ENCODE measurements at regions not wholly inside any gene's neighbourhood (a gene's known extent, or its start where the extent isn't known, plus 50 kb on each side); places are given as distances from the start of the nearest gene placed in this dataset.

DNA sequence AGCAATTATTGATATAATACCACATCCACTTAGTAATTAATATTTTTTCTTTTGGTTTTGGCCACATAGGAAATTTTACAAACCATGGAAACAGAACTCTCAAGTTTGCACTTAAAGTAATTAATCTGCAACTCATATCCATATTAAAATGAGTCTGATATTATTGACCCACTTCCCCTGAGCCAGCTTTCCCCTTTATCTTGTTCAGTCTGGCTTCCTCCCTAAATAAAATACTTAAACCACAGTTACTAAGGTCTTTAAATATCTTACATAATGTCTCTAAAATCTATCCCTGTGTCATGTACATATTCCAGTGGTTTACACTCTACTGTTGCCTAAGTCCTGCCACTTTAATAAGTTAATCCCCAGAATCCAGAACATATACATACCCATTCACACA lies 564.9 kb upstream of the FSHR start:
- Histone ChIP-seq H2AFZ (ENCODE audit: low read depth) (no peak overlapping the region), H3K27me3 (ENCODE audit: insufficient read depth) (no peaks in the 10 kb centered on the region), H3K4me1 (ENCODE audit: control insufficient read depth in 1 of 2, insufficient read depth in 2 of 2, low read depth in 1 of 2, low read length in 1 of 2) (no peaks in the 10 kb centered on the region), H3K9ac (no peak overlapping the region), H4K20me1 (ENCODE audit: insufficient read depth) (no peaks in the 10 kb centered on the region), H3K4me2 (no peak overlapping the region), H3K79me2 (ENCODE audit: insufficient read depth) (no peaks in the 10 kb centered on the region), H3K9me2 (no peaks in the 10 kb centered on the region), H3K36me3 (replicated peaks in 1 of 2; ENCODE audit: control insufficient read depth in 1 of 2, insufficient read depth in 2 of 2, low read length in 1 of 2) (no peaks in the 10 kb centered on the region), H3F3A (replicated peaks; ENCODE audit: insufficient read depth) (no peaks in the 10 kb centered on the region), H3K4me3 (ENCODE audit: low read depth in 2 of 2, low read length in 1 of 2) (no peak overlapping the region), H3K27ac (ENCODE audit: low read depth in 2 of 2, low read length in 1 of 2) (no peak overlapping the region), H3K9me3 (no peaks in the 10 kb centered on the region)
- TF ChIP-seq TEAD4 (IDR thresholded peaks at IDR 0.05; ENCODE audit: borderline replicate concordance, insufficient read depth) (no peak), RXRA (IDR thresholded peaks at IDR 0.05; ENCODE audit: borderline replicate concordance, low read depth) (no peak), RAD21 (IDR thresholded peaks at IDR 0.05; ENCODE audit: low read length) (no peak), TCF12 (IDR thresholded peaks at IDR 0.05) (no peak), MXI1 (IDR thresholded peaks at IDR 0.05; ENCODE audit: low read depth, low read length) (no peak), TAF1 (IDR thresholded peaks at IDR 0.05; ENCODE audit: borderline replicate concordance, low read depth, low read length) (no peak), NRF1 (IDR thresholded peaks at IDR 0.05; ENCODE audit: low read depth, low read length) (no peak), JUND (IDR thresholded peaks at IDR 0.05) (no peak), RCOR1 (IDR thresholded peaks at IDR 0.05; ENCODE audit: low read length) (no peak)
- TF ChIP-seq, protein P1, sequence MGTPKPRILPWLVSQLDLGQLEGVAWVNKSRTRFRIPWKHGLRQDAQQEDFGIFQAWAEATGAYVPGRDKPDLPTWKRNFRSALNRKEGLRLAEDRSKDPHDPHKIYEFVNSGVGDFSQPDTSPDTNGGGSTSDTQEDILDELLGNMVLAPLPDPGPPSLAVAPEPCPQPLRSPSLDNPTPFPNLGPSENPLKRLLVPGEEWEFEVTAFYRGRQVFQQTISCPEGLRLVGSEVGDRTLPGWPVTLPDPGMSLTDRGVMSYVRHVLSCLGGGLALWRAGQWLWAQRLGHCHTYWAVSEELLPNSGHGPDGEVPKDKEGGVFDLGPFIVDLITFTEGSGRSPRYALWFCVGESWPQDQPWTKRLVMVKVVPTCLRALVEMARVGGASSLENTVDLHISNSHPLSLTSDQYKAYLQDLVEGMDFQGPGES (IDR thresholded peaks at IDR 0.05; ENCODE audit: low read depth, low read length) = no peak
- DNase-seq = no peak
- CTCF ChIA-PET = no interaction called here
- POLR2A ChIA-PET = no interaction called here

DNA sequence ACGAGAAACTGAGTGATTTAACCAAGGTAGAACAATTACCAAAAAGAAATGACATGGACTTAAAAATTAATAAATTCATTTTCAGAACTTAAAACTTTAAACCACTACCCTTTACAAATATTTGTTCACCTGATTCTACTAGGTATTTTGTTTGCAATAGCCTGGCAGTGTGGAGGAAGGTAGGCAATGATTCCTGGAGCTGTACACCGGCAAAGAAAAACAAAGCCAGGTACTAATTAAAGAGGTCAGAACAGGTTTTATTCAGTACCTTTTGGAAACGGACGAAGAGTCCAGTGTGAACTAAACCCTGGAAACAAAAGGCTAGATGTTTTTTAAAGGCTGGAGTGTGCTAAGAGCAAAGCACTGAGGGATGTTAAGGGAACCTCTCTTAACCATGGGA lies 561.3 kb upstream of the FSHR start:
- Histone ChIP-seq H3K9me3 (no peaks in the 10 kb centered on the region), H3K9ac (no peak overlapping the region), H3K4me2 (no peak overlapping the region), H2AFZ (ENCODE audit: low read depth) (no peak overlapping the region), H3K4me3 (ENCODE audit: low read depth in 2 of 2, low read length in 1 of 2) (no peak overlapping the region), H3K79me2 (ENCODE audit: insufficient read depth) (no peaks in the 10 kb centered on the region), H3K36me3 (replicated peaks in 1 of 2; ENCODE audit: control insufficient read depth in 1 of 2, insufficient read depth in 2 of 2, low read length in 1 of 2) (no peaks in the 10 kb centered on the region), H4K20me1 (ENCODE audit: insufficient read depth) (no peaks in the 10 kb centered on the region), H3K4me1 (ENCODE audit: control insufficient read depth in 1 of 2, insufficient read depth in 2 of 2, low read depth in 1 of 2, low read length in 1 of 2) (no peaks in the 10 kb centered on the region), H3K9me2 (no peaks in the 10 kb centered on the region), H3K27me3 (ENCODE audit: insufficient read depth) (no peaks in the 10 kb centered on the region), H3K27ac (ENCODE audit: low read depth in 2 of 2, low read length in 1 of 2) (no peak overlapping the region), H3F3A (replicated peaks; ENCODE audit: insufficient read depth) (no peaks in the 10 kb centered on the region)
- DNase-seq = no peak
- POLR2A ChIA-PET = no interaction called here
- 25% methylated on average over 4 of the region's 4 CpGs for WGBS (ENCODE audit: low lambda C conversion rate)
- CTCF ChIA-PET = no interaction called here
- TF ChIP-seq RCOR1 (IDR thresholded peaks at IDR 0.05; ENCODE audit: low read length) = no peak
- TF ChIP-seq, protein P2, sequence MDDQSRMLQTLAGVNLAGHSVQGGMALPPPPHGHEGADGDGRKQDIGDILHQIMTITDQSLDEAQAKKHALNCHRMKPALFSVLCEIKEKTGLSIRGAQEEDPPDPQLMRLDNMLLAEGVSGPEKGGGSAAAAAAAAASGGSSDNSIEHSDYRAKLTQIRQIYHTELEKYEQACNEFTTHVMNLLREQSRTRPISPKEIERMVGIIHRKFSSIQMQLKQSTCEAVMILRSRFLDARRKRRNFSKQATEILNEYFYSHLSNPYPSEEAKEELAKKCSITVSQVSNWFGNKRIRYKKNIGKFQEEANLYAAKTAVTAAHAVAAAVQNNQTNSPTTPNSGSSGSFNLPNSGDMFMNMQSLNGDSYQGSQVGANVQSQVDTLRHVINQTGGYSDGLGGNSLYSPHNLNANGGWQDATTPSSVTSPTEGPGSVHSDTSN (IDR thresholded peaks at IDR 0.05) = no peak
- no peak for TF ChIP-seq RFX5 (IDR thresholded peaks at IDR 0.05; ENCODE audit: low read length)
- TF ChIP-seq CHD2 (IDR thresholded peaks at IDR 0.05; ENCODE audit: low read length, partially characterized antibody) = no peak
- no peak for TF ChIP-seq NFIC (IDR thresholded peaks at IDR 0.05; ENCODE audit: borderline replicate concordance)
- TF ChIP-seq, protein P3, sequence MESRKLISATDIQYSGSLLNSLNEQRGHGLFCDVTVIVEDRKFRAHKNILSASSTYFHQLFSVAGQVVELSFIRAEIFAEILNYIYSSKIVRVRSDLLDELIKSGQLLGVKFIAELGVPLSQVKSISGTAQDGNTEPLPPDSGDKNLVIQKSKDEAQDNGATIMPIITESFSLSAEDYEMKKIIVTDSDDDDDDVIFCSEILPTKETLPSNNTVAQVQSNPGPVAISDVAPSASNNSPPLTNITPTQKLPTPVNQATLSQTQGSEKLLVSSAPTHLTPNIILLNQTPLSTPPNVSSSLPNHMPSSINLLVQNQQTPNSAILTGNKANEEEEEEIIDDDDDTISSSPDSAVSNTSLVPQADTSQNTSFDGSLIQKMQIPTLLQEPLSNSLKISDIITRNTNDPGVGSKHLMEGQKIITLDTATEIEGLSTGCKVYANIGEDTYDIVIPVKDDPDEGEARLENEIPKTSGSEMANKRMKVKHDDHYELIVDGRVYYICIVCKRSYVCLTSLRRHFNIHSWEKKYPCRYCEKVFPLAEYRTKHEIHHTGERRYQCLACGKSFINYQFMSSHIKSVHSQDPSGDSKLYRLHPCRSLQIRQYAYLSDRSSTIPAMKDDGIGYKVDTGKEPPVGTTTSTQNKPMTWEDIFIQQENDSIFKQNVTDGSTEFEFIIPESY (IDR thresholded peaks at IDR 0.05; ENCODE audit: borderline replicate concordance, low read depth) = no peak
- TF ChIP-seq TEAD4 (IDR thresholded peaks at IDR 0.05; ENCODE audit: borderline replicate concordance, insufficient read depth) = no peak
- no peak for TF ChIP-seq NRF1 (IDR thresholded peaks at IDR 0.05; ENCODE audit: low read depth, low read length)
- TF ChIP-seq SIN3A (IDR thresholded peaks at IDR 0.05; ENCODE audit: borderline replicate concordance, low read depth, low read length) = no peak
- no peak for TF ChIP-seq EZH2phosphoT487 (IDR thresholded peaks at IDR 0.05; ENCODE audit: borderline replicate concordance, low read depth)
- TF ChIP-seq, protein P4, sequence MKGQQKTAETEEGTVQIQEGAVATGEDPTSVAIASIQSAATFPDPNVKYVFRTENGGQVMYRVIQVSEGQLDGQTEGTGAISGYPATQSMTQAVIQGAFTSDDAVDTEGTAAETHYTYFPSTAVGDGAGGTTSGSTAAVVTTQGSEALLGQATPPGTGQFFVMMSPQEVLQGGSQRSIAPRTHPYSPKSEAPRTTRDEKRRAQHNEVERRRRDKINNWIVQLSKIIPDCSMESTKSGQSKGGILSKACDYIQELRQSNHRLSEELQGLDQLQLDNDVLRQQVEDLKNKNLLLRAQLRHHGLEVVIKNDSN (IDR thresholded peaks at IDR 0.05; ENCODE audit: borderline replicate concordance, low read depth) = no peak
- TF ChIP-seq, protein P5, sequence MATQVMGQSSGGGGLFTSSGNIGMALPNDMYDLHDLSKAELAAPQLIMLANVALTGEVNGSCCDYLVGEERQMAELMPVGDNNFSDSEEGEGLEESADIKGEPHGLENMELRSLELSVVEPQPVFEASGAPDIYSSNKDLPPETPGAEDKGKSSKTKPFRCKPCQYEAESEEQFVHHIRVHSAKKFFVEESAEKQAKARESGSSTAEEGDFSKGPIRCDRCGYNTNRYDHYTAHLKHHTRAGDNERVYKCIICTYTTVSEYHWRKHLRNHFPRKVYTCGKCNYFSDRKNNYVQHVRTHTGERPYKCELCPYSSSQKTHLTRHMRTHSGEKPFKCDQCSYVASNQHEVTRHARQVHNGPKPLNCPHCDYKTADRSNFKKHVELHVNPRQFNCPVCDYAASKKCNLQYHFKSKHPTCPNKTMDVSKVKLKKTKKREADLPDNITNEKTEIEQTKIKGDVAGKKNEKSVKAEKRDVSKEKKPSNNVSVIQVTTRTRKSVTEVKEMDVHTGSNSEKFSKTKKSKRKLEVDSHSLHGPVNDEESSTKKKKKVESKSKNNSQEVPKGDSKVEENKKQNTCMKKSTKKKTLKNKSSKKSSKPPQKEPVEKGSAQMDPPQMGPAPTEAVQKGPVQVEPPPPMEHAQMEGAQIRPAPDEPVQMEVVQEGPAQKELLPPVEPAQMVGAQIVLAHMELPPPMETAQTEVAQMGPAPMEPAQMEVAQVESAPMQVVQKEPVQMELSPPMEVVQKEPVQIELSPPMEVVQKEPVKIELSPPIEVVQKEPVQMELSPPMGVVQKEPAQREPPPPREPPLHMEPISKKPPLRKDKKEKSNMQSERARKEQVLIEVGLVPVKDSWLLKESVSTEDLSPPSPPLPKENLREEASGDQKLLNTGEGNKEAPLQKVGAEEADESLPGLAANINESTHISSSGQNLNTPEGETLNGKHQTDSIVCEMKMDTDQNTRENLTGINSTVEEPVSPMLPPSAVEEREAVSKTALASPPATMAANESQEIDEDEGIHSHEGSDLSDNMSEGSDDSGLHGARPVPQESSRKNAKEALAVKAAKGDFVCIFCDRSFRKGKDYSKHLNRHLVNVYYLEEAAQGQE (IDR thresholded peaks at IDR 0.05; ENCODE audit: low read depth, low read length) = no peak
- TF ChIP-seq YY1 (IDR thresholded peaks at IDR 0.05; ENCODE audit: low read depth) = no peak

Measured in SK-N-SH (cell line).